H1 (cell line): ENCODE measurements at regions not wholly inside any gene's neighbourhood (a gene's known extent, or its start where the extent isn't known, plus 50 kb on each side); places are given as distances from the start of the nearest gene placed in this dataset.

Source experiments
- CTCF ChIA-PET: fragments of 300-600 bp; sonication (Branson Sonifier 250); formaldehyde crosslinking; loops from one replicate; lab custom pipeline; 2021; ENCODE audit not compliant: partially characterized antibody; lab: Charles Lee
- POLR2A ChIA-PET: fragments of 300-600 bp; sonication (Branson Sonifier 250); formaldehyde crosslinking; loops from one replicate; lab custom pipeline; 2021; ENCODE audit warnings: inconsistent platforms; ENCODE audit not compliant: partially characterized antibody; lab: Charles Lee
- DNase-seq, 2 experiments: peaks; one replicate each; pipeline versions ENCODE4 v3.0.0 to v3.0.0-alpha.2; 2010 to 2022; ENCODE audit warnings: low spot score in 2 of 2, low read depth in 1 of 2, mixed read lengths in 1 of 2
- FAIRE-seq: peaks from 2 replicates; lab custom pipeline; 2011; peaks lifted over from hg19 to GRCh38; lab: Jason Lieb, UNC
- H2AFZ ChIP-seq: 2 replicates; pipeline ENCODE4 v1.8.1; 2012; ENCODE audit warnings: low read length, inconsistent platforms
- H2AK5ac ChIP-seq: 2 replicates; pipeline ENCODE4 v1.6.1; 2013; ENCODE audit warnings: low read depth, low read length
- H2BK120ac ChIP-seq: replicated peaks from 2 replicates; pipeline ENCODE3; 2013; ENCODE audit warnings: low read depth, low read length, inconsistent platforms
- H2BK12ac ChIP-seq: 2 replicates; pipeline ENCODE4 v1.6.1; 2013; ENCODE audit warnings: low read depth, low read length
- H2BK15ac ChIP-seq: 2 replicates; pipeline ENCODE4 v1.6.1; 2013; ENCODE audit warnings: low read length
- H2BK20ac ChIP-seq: 2 replicates; pipeline ENCODE4 v1.6.1; 2013; ENCODE audit warnings: low read length
- H2BK5ac ChIP-seq: 2 replicates; pipeline ENCODE4 v1.6.1; 2013; ENCODE audit warnings: low read depth, low read length
- H3K14ac ChIP-seq: 2 replicates; pipeline ENCODE4 v1.6.1; 2013; ENCODE audit warnings: inconsistent platforms; ENCODE audit not compliant: insufficient read length
- H3K18ac ChIP-seq: 2 replicates; pipeline ENCODE4 v1.6.1; 2013; ENCODE audit warnings: low read length; ENCODE audit errors: extremely low read depth
- H3K23ac ChIP-seq: 2 replicates; pipeline ENCODE4 v1.6.1; 2013; ENCODE audit warnings: inconsistent platforms; ENCODE audit not compliant: insufficient read length
- H3K23me2 ChIP-seq: 2 replicates; pipeline ENCODE4 v1.6.1; 2013; ENCODE audit warnings: low read depth, low read length
- H3K27ac ChIP-seq: 2 replicates; pipeline ENCODE4 v1.6.1; 2011; ENCODE audit warnings: low read depth, low read length, inconsistent platforms
- H3K27me3 ChIP-seq, 4 experiments: replicated peaks in 1 of 4; 1 replicate in 1 of 4; 2 replicates in 3 of 4; pipeline versions ENCODE4 v1.6.1 to v1.8.1; 2011 to 2013; ENCODE audit warnings: low read length in 3 of 4, mild to moderate bottlenecking in 3 of 4, inconsistent platforms in 2 of 4, mixed read lengths in 2 of 4, moderate library complexity in 1 of 4; ENCODE audit not compliant: control insufficient read depth in 3 of 4, insufficient read depth in 3 of 4; ENCODE audit errors: extremely low read depth in 1 of 4
- H3K36me3 ChIP-seq, 4 experiments: 2 replicates each; pipeline versions ENCODE4 v1.6.1 to v1.8.1; 2011 to 2013; ENCODE audit warnings: mild to moderate bottlenecking in 4 of 4, low read length in 3 of 4, moderate library complexity in 2 of 4, control low read depth in 1 of 4, inconsistent platforms in 1 of 4; ENCODE audit not compliant: insufficient read depth in 4 of 4, control insufficient read depth in 2 of 4
- H3K4ac ChIP-seq: replicated peaks from 2 replicates; pipeline ENCODE3; 2013; ENCODE audit warnings: low read length, low read depth, mixed read lengths, inconsistent platforms; ENCODE audit not compliant: insufficient read length
- H3K4me1 ChIP-seq, 4 experiments: replicated peaks in 1 of 4; 1 replicate in 1 of 4; 2 replicates in 3 of 4; pipeline versions ENCODE4 v1.6.1 to v1.8.1; 2011 to 2013; ENCODE audit warnings: low read length in 3 of 4, inconsistent platforms in 2 of 4, mixed read lengths in 1 of 4; ENCODE audit not compliant: insufficient read depth in 4 of 4, control insufficient read depth in 3 of 4
- H3K4me2 ChIP-seq, 2 experiments: 2 replicates each; pipeline versions ENCODE4 v1.6.1 to v1.8.1; 2011 to 2013; ENCODE audit warnings: low read depth in 2 of 2, low read length in 2 of 2, control low read depth in 1 of 2, inconsistent platforms in 1 of 2, mild to moderate bottlenecking in 1 of 2; ENCODE audit not compliant: insufficient read depth in 1 of 2
- H3K4me3 ChIP-seq, 4 experiments: fragments of 200-600, 300-600 bp in 1 of 4; sonication (generic), shearing (Covaris generic), sonication (Bioruptor Twin) in 1 of 4; 2 replicates each; pipeline versions ENCODE4 v1.5.1 to v1.8.1; 2011 to 2016; ENCODE audit warnings: low read length in 4 of 4, low read depth in 3 of 4, control low read depth in 2 of 4, inconsistent platforms in 2 of 4, mild to moderate bottlenecking in 2 of 4, mixed read lengths in 1 of 4, moderate library complexity in 1 of 4; ENCODE audit not compliant: insufficient read depth in 2 of 4; ENCODE audit errors: extremely low read depth in 1 of 4
- H3K56ac ChIP-seq: replicated peaks from 2 replicates; pipeline ENCODE3; 2013; ENCODE audit warnings: low read depth, mild to moderate bottlenecking, mixed read lengths, low read length, inconsistent platforms; ENCODE audit not compliant: insufficient read length
- H3K79me1 ChIP-seq: 2 replicates; pipeline ENCODE4 v1.6.1; 2013; ENCODE audit warnings: low read depth, low read length, control low read depth
- H3K79me2 ChIP-seq, 2 experiments: 2 replicates each; pipeline versions ENCODE4 v1.6.1 to v1.8.1; 2012 to 2013; ENCODE audit warnings: low read length in 2 of 2, mild to moderate bottlenecking in 2 of 2, inconsistent platforms in 1 of 2; ENCODE audit not compliant: insufficient read depth in 2 of 2, control insufficient read depth in 1 of 2
- H3K9ac ChIP-seq, 4 experiments: replicated peaks in 1 of 4; 1 replicate in 1 of 4; 2 replicates in 3 of 4; pipeline versions ENCODE4 v1.6.1 to v1.8.1; 2011 to 2013; ENCODE audit warnings: low read depth in 3 of 4, low read length in 3 of 4, control low read depth in 2 of 4, mild to moderate bottlenecking in 2 of 4, moderate library complexity in 2 of 4, inconsistent platforms in 1 of 4; ENCODE audit errors: extremely low read depth in 1 of 4
- H3K9me3 ChIP-seq, 2 experiments: 2 replicates each; pipeline versions ENCODE4 v1.6.1 to v1.8.1; 2012 to 2013; ENCODE audit warnings: mild to moderate bottlenecking in 2 of 2, moderate library complexity in 2 of 2, control low read depth in 1 of 2, inconsistent platforms in 1 of 2, low read depth in 1 of 2, low read length in 1 of 2, mixed read lengths in 1 of 2; ENCODE audit not compliant: insufficient read depth in 2 of 2
- H4K20me1 ChIP-seq, 2 experiments: replicated peaks in 1 of 2; 2 replicates each; pipeline versions ENCODE3 to v1.8.1; 2011 to 2013; ENCODE audit warnings: inconsistent platforms in 2 of 2, low read length in 2 of 2, mild to moderate bottlenecking in 1 of 2; ENCODE audit not compliant: insufficient read depth in 2 of 2, control insufficient read depth in 1 of 2
- H4K5ac ChIP-seq: 2 replicates; pipeline ENCODE4 v1.6.1; 2013; ENCODE audit warnings: low read length, low read depth, mixed read lengths, inconsistent platforms; ENCODE audit not compliant: insufficient read length
- H4K8ac ChIP-seq: 2 replicates; pipeline ENCODE4 v1.8.0; 2013; ENCODE audit warnings: mild to moderate bottlenecking, moderate library complexity, low read length, inconsistent platforms; ENCODE audit not compliant: insufficient read depth; ENCODE audit errors: extremely low read depth
- H4K91ac ChIP-seq: replicated peaks from 2 replicates; pipeline ENCODE3; 2013; ENCODE audit warnings: low read length, mixed read lengths, inconsistent platforms; ENCODE audit not compliant: insufficient read length
- CTBP2 ChIP-seq: IDR thresholded peaks from 2 replicates; pipeline ENCODE4 v1.7.0; 2011; ENCODE audit warnings: borderline replicate concordance, mild to moderate bottlenecking, moderate library complexity, mixed read lengths, low read length; ENCODE audit not compliant: insufficient read depth, insufficient read length
- SP1 ChIP-seq: IDR thresholded peaks from 2 replicates; pipeline ENCODE4 v1.6.1; 2011; ENCODE audit warnings: low read depth, low read length
- TBP ChIP-seq: IDR thresholded peaks from 2 replicates; pipeline ENCODE4 v1.6.1; 2011; ENCODE audit warnings: low read depth, low read length, improper control_type of control experiment
- WGBS, 2 experiments: shearing (Covaris generic) in 1 of 2; methylation state at CpG; one replicate each; pipeline versions ENCODE4 v1.1.6 to v1.1.7; 2013 to 2015; ENCODE audit warnings: low lambda C conversion rate in 2 of 2, mixed read lengths in 2 of 2, inconsistent platforms in 1 of 2, low coverage in 1 of 2, missing lambda C conversion rate in 1 of 2; ENCODE audit not compliant: insufficient replicate concordance in 2 of 2, insufficient coverage in 1 of 2, insufficient read length in 1 of 2; ENCODE audit errors: extremely low coverage in 1 of 2, missing lambda C conversion rate in 1 of 2; 5-methylcytosine and 5-hydroxymethylcytosine counted together

- H3K23ac ChIP-seq, result no peak overlapping the region
- no peaks in the 10 kb centered on the region for H3K79me1 ChIP-seq
- H4K20me1 ChIP-seq, result no peaks in the 10 kb centered on the region
- H3K4ac ChIP-seq, result no peak overlapping the region
- H3K14ac ChIP-seq, result no peak overlapping the region
- H3K9me3 ChIP-seq, result no peaks in the 10 kb centered on the region
- no peak for TF ChIP-seq SP1
- no peak for TF ChIP-seq CTBP2
- TF ChIP-seq TBP, result no peak
- no peak overlapping the region for H3K4me2 ChIP-seq
- no peak overlapping the region for H2BK15ac ChIP-seq
- H3K23me2 ChIP-seq, result no peaks in the 10 kb centered on the region
- ChIA-PET CTCF (interaction anchor here (0.6 kb wide), 1 partner anchor 52 kb away, joined by 3 read pairs; no protein-coding TSS in a partner anchor), POLR2A (no interaction called here)
- no peaks in the 10 kb centered on the region for H3K36me3 ChIP-seq
- H3K4me3 ChIP-seq, result no peak overlapping the region
- no peak overlapping the region for H2BK120ac ChIP-seq
- DNase-seq, result no peak
- no peak overlapping the region for H2AFZ ChIP-seq
- H2AK5ac ChIP-seq, result no peak overlapping the region
- no peak overlapping the region for H3K9ac ChIP-seq
- no peak overlapping the region for H2BK20ac ChIP-seq
- H2BK12ac ChIP-seq, result no peak overlapping the region
- no peak overlapping the region for H4K91ac ChIP-seq
- no peak overlapping the region for H3K56ac ChIP-seq
- no peak overlapping the region for H4K5ac ChIP-seq
- H3K27ac ChIP-seq, result no peak overlapping the region
- FAIRE-seq, result no peak
- H3K18ac ChIP-seq, result no peak overlapping the region
- H2BK5ac ChIP-seq, result no peak overlapping the region
- H3K4me1 ChIP-seq, result no peaks in the 10 kb centered on the region
- H3K27me3 ChIP-seq, result peaks cover 0 to 1% (median 0%) of the 10 kb centered on the region in 4 experiments; a peak in 1 of 7 replicates
- no peak overlapping the region for H4K8ac ChIP-seq
- H3K79me2 ChIP-seq, result no peaks in the 10 kb centered on the region
- 84% methylated on average over 3 of the region's 3 CpGs; no CpG with 5 or more reads in 1 of the 2 experiments for WGBS, 2 experiments
Observed at GRCh38 chr11:29750392-29750791, 266.4 kb downstream of the KCNA4 start.
